HAP-1 (cell line): ENCODE measurements at regions not wholly inside any gene's neighbourhood (a gene's known extent, or its start where the extent isn't known, plus 50 kb on each side); places are given as distances from the start of the nearest gene placed in this dataset.

Experiments
- DNase-seq, 2 experiments: peaks; one replicate each; pipeline ENCODE4 v3.0.0-alpha.2; 2016 to 2020; ENCODE audit warnings: low spot score in 2 of 2
- H3K27me3 ChIP-seq: fragments of 250-450 bp; sonication (Bioruptor Pico); 2 replicates; pipeline ENCODE4 v1.5.1; 2020; ENCODE audit warnings: low read depth, mild to moderate bottlenecking, moderate library complexity
- H3K36me3 ChIP-seq: fragments of 250-450 bp; sonication (Bioruptor Pico); replicated peaks from 2 replicates; pipeline ENCODE4 v1.5.1; 2020; ENCODE audit warnings: mild to moderate bottlenecking
- H3K4me1 ChIP-seq: fragments of 250-450 bp; sonication (Bioruptor Pico); 2 replicates; pipeline ENCODE4 v1.5.1; 2020; ENCODE audit warnings: mild to moderate bottlenecking
- H3K4me3 ChIP-seq: fragments of 250-450 bp; sonication (Bioruptor Pico); 2 replicates; pipeline ENCODE4 v1.5.1; 2020; ENCODE audit warnings: mild to moderate bottlenecking, moderate library complexity
- H3K9me3 ChIP-seq: fragments of 250-450 bp; sonication (Bioruptor Pico); 2 replicates; pipeline ENCODE4 v1.5.1; 2020; ENCODE audit warnings: mild to moderate bottlenecking, moderate library complexity
- in situ Hi-C: fragments of 300-500 bp; cut with MboI; formaldehyde crosslinking; loops from 3 replicates; pipeline ENCODE4 v1.14.3; 2020; ENCODE audit warnings: low sequenced_read_pairs, inconsistent platforms, mixed read lengths

DNA sequence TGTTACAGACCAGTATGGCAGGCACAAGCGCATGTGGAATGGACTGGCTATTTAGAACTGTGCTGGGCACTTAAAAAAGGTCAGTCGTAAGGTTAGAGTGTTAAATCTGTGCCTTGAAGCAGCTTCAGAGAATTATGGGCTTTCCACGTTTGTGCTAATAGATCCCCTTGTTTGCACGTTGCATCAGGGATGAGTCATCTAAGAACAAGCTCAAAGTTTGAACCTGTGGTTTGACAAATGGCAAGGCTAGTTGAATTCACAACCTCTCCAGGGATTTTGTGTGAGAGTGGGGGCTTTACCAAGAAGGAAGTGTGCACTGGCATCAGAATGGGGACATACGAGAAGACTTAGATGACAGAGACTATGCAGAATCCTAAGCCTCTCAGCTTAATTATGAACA is 249.6 kb downstream of the IRX1 start:
- in situ Hi-C loops, result no loop called here
- no peak overlapping the region for H3K4me3 ChIP-seq
- H3K9me3 ChIP-seq, result no peaks in the 10 kb centered on the region
- no peaks in the 10 kb centered on the region for H3K27me3 ChIP-seq
- DNase-seq, result no peak
- no peaks in the 10 kb centered on the region for H3K36me3 ChIP-seq
- H3K4me1 ChIP-seq, result no peaks in the 10 kb centered on the region

DNA sequence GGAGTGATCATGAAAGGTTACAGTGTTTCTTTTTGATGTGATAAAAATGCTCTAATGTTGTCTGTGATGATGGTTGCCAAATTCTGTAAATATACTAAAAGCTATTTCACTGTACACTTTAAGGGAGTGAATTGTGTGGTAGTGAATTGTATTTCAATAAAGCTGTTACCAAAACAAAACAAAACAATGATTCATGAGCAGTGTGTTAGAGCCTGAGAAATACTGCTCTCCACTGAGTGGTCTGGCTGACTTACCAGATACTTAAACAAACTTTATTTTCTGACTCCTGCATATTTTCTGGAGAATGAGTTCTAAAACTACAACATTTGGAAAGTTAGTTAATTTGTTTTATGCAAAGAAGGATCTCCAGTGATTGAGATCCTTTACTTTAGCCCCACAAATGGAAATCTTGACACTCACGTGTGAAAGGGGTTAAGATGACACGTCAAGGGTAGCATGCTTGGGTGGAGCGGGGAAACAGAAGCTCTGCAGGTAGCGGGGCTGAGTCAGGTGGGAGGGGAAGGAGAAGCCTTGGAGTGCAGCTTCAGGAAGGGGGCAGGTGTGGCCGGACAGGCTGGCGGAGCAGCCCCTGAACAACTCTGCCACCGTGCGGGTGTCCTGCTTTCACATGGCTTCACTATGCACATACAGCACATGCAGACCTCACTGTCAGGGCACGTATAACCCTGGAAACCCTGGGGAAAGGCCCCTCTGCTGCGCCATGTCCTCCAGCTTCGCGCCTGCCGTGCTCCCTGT is 256.7 kb downstream of the IRX1 start:
- in situ Hi-C loops, result no loop called here
- no peaks in the 10 kb centered on the region for H3K4me1 ChIP-seq
- DNase-seq, result no peak
- no peaks in the 10 kb centered on the region for H3K9me3 ChIP-seq
- H3K36me3 ChIP-seq, result no peaks in the 10 kb centered on the region
- H3K27me3 ChIP-seq, result no peaks in the 10 kb centered on the region
- H3K4me3 ChIP-seq, result no peak overlapping the region

DNA sequence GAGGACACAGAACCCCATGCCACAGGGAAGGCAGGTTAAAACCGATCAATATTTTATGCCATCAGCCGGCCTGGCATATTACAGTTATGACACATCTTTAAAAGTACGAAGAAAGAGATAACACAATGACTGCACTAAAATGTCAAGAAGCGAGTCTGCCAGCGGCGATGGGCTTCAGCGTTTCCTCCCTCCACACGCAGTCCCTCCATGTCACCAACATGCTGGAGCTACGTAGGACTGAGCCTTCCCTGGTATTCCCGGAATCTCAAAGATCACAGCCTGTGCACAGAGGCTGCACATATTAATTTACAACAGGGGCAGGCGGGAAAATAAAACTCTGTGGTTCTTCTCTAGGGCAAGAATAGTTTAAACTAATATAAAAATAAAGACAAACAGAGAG is 257.7 kb downstream of the IRX1 start:
- in situ Hi-C loops, result no loop called here

DNA sequence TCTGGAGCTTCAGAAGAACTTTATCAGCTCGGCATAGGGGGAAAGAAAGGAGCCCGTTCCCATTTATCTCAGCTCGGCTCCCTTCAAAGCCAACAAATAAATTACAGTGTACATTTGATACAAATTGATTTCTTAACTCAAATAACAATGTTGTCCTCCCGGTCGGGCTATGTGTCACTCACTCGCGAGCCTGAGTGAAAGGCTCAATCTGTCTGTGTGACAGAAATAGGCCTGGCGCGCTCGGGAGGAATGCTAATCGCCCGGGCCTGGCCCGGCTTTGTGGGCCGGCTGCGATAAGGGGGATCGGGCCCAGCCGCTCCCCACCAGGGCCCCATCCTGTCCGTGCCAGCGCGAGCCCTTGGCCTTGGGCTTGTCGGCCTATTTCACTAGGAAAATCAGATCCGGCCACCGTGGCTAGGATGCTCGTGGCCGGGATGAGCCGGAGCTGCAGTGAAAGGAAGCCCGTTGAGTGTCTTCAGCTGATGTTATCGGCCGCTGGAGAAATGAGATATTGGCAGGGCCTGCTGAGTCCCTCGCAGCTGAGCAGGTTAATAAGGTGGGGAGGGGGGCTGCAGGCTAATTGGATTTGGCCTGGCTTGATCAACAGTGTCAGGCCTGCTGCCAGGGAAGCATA is 258.7 kb downstream of the IRX1 start:
- no peaks in the 10 kb centered on the region for H3K36me3 ChIP-seq
- H3K9me3 ChIP-seq, result no peaks in the 10 kb centered on the region
- no peak for DNase-seq
- H3K4me3 ChIP-seq, result no peak overlapping the region
- H3K4me1 ChIP-seq, result no peaks in the 10 kb centered on the region
- in situ Hi-C loops, result no loop called here
- no peaks in the 10 kb centered on the region for H3K27me3 ChIP-seq

More for the DNA sequence above, 257.7 kb downstream of the IRX1 start:
- Histone ChIP-seq H3K36me3 (no peaks in the 10 kb centered on the region), H3K4me3 (no peak overlapping the region), H3K9me3 (no peaks in the 10 kb centered on the region), H3K4me1 (no peaks in the 10 kb centered on the region), H3K27me3 (no peaks in the 10 kb centered on the region)
- DNase-seq, result no peak

DNA sequence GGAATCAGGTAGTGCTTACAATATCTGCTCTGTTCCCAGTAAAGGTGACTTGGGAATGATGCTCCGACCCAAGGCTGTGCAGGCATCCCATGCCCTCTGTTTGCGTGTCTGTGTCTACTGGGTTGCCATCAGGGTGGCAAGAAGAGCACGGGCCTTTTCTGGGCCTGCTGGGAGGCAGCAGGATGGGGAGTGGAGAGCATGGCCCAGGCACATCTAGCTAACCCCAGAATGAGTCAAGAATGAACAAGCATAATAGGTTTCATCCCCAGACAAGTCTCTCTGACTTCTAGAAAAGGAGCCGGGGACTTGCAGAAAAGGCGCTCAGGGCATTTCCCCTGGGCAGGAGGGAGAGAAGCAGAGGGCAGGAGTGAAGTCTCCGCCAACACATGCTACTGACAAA is 260.4 kb downstream of the IRX1 start:
- no peaks in the 10 kb centered on the region for H3K4me1 ChIP-seq
- DNase-seq, result no peak
- H3K36me3 ChIP-seq, result no peaks in the 10 kb centered on the region
- in situ Hi-C loops, result no loop called here
- H3K27me3 ChIP-seq, result no peaks in the 10 kb centered on the region
- H3K9me3 ChIP-seq, result no peaks in the 10 kb centered on the region
- H3K4me3 ChIP-seq, result no peak overlapping the region

DNA sequence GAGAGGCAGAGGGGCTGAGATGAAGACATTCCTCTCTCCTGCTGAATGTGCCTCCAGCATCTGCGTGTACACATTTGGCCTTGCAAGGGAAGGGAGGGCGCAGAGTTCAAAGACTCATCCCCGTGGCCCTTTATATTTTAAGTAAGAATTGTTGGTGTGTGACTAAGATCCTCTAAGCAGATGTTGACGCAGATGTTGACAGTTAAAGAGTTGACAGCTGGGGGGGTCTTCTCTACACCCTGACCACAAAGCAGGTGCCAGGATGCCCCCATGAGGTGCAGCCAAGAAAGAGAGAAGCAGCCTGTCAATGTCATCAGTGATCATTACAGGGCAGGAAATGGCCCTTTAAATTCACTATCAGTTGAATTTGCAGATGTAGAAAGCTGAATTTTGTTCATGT is 262.9 kb downstream of the IRX1 start:
- in situ Hi-C loops, result no loop called here
- no peaks in the 10 kb centered on the region for H3K9me3 ChIP-seq
- no peaks in the 10 kb centered on the region for H3K36me3 ChIP-seq
- DNase-seq, result no peak
- no peak overlapping the region for H3K4me3 ChIP-seq
- no peaks in the 10 kb centered on the region for H3K4me1 ChIP-seq
- no peaks in the 10 kb centered on the region for H3K27me3 ChIP-seq

DNA sequence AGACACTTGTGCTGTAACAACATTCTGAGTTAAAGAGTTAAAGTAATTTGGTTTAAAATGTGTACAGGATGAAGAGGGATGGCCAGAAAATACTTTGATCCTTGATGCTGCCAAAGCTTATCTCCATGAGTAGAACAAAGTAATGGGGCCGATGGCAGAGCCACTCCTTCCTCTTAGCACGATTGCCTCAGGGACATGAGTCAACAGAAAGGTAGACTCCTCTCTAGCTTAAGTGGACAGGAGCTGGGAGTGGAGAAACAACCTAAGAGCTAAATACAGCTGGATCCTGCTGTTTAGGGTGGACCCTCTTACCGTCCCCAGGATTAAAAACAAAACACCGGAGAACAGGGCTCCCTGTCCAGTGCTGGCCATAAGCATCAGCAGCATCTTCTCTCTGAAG is 267.3 kb downstream of the IRX1 start:
- no peaks in the 10 kb centered on the region for H3K9me3 ChIP-seq
- H3K4me1 ChIP-seq, result no peaks in the 10 kb centered on the region
- H3K36me3 ChIP-seq, result no peaks in the 10 kb centered on the region
- DNase-seq, result no peak
- H3K4me3 ChIP-seq, result no peak overlapping the region
- H3K27me3 ChIP-seq, result no peaks in the 10 kb centered on the region
- in situ Hi-C loops, result no loop called here

DNA sequence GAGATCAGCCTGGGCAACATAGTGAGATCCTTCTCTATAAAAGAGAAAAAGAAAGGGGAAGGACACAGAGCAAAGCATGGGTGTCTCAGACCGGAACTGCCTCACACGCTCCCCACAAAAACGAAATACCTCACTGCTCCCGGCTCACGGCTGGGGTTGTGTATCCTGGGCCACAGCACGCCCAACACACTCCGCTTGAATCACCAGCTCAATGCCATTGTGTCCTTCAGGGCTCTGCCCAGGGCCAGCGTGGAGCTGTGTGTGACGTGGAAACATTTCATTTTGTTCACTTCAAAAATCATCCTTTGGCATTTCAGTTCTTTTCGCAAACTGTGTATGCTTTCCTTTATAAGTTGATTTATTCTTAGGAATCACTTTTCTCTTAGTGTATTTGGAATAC is 279.5 kb downstream of the IRX1 start:
- in situ Hi-C loops, result no loop called here
- Histone ChIP-seq H3K9me3 (no peaks in the 10 kb centered on the region), H3K4me1 (no peaks in the 10 kb centered on the region), H3K4me3 (no peak overlapping the region), H3K36me3 (no peaks in the 10 kb centered on the region), H3K27me3 (no peaks in the 10 kb centered on the region)
- no peak for DNase-seq

DNA sequence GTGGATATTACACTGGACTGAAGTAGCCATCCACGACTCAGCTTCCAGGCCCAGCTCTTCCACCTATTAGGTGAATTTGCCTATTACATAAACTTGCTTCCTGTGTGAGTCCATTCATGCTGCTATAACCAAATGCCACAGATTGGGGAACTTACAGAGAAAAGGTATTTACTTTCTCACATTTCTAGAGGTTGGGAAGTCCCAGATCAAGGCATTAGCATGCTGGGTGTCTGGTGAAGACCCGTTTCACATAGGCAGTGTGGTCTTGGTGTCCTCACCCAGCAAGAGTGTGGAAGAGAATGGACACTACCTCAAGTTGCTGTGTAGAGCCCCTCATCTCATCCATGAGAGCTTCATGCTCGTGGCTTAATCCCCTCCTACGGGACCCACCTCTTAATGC is 282.6 kb downstream of the IRX1 start:
- in situ Hi-C loops, result no loop called here
- H3K27me3 ChIP-seq, result no peaks in the 10 kb centered on the region
- no peak for DNase-seq
- H3K4me3 ChIP-seq, result no peak overlapping the region
- H3K36me3 ChIP-seq, result no peaks in the 10 kb centered on the region
- no peaks in the 10 kb centered on the region for H3K4me1 ChIP-seq
- H3K9me3 ChIP-seq, result no peaks in the 10 kb centered on the region

DNA sequence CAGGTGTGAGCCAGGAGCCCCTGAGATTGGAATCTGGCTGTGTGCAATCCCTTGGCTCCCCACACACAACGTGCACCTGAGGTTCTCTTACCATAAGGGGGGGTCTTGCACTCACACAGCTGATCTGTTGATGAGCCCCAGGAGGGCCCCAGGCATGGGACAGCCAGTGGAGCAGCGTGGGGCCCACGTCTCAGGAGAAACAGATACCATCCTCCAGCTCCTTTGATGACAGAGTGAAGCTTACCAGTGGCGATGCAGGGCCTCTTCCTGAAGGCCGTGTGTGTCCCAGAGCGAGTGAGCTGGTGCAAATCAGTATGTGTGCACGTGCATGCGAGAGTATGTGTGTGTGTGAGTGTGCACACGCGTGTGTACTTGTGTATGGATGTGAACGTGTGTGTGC is 287.4 kb downstream of the IRX1 start:
- in situ Hi-C loops, result no loop called here
- Histone ChIP-seq H3K36me3 (no peaks in the 10 kb centered on the region), H3K9me3 (no peaks in the 10 kb centered on the region), H3K4me1 (no peaks in the 10 kb centered on the region), H3K4me3 (no peak overlapping the region), H3K27me3 (no peaks in the 10 kb centered on the region)
- no peak for DNase-seq

DNA sequence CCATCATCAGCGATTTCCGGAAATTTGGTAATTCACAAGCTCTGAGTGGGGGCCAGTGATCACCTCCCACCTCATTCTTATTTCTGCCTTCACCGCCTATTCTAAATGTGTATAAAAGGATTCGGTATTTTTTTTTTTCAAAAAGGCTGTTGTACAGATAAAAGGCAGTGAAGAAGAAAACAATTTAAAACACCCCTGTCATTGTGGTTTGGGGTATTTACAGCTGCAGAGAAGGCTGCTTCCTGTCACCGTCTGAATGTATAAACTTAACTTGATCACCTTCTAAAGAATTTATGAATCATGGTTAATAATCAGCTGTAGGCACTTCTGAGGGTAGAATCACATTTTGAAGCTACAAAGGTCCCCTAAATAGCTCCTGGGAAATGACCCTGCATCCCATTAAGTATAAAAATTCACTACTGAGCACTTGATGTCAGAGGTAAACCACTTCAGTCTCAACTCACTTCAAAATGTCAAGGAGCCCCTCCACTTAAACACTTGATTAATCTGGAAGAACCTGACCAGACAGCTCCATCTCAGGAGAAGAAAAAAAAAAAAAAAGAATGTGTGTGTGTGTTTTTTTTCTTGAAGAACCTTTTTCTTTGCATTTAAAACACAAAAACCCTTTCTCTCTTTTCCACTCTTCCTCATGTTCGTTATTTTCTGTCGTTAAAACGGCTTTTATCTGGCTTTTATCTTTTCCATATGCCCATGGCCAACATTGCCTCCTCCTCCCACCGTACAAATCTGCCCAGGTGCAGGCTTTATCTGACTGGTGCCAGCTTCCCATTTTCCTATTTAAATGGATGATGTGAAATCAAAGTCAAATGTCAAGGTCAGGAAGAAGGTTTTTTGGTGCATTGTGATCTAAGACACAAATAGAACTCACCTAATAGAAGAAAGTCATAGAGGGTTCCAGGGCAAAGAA is 291.2 kb downstream of the IRX1 start:
- Histone ChIP-seq H3K9me3 (no peaks in the 10 kb centered on the region), H3K4me1 (no peaks in the 10 kb centered on the region), H3K36me3 (no peaks in the 10 kb centered on the region), H3K27me3 (no peaks in the 10 kb centered on the region), H3K4me3 (no peak overlapping the region)
- DNase-seq, result no peak
- in situ Hi-C loops, result no loop called here

DNA sequence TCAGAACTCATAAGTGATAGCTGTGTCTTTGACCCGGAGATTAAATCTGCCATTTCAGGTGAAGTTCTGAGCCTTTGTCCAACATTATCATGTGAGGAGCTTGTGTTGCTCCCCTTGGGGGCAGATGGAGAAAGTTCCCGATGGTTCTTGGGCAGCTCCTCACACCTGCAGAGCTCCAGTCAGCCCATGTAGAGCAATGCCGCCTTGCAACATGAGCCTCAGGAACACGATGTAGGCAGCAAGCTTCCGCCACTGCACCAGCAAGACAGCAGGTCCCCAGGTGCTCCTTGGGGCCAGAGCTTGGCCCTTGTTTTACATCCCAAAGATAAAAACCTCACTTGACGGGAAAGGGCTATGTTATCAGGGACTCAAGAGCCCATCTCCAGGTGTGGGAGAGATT is 292.7 kb downstream of the IRX1 start:
- no peak for DNase-seq
- Histone ChIP-seq H3K9me3 (no peaks in the 10 kb centered on the region), H3K36me3 (no peaks in the 10 kb centered on the region), H3K4me3 (no peak overlapping the region), H3K27me3 (no peaks in the 10 kb centered on the region), H3K4me1 (no peaks in the 10 kb centered on the region)
- in situ Hi-C loops, result no loop called here

DNA sequence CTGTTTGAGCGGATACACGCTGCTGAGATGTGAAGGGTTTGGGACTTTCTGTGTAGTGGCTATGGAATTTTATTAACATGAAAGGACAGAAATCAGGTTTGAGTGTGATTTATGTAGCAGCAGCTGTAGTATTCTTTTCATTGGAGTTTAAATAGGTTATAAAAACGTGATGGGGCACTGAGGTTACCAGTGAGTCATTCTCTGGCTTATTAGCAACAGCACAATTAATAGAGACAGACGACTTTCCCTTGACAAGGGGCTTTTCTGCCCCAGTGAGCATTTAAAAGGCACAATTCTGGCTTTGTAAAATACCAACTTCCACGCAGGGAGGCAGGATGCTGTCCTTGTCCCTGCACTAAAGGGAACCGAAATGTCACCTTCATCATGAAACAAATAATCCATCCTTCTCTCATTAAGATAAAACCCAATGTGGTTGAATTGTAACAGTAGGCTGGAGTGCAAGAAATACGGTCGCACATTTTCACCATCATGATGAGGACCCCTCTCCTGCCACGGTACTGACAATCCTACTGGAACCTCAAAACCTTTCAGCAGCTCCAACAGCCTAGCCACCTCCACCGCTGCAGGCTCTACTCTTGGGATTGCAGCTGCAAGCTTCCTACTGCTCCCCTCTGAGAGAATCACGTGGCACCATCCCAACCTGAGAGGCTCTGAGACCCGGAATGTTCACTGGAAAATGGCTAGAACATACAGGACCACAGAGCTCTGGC is 293.9 kb downstream of the IRX1 start:
- Histone ChIP-seq H3K4me3 (no peak overlapping the region), H3K27me3 (no peaks in the 10 kb centered on the region), H3K36me3 (no peaks in the 10 kb centered on the region), H3K9me3 (no peaks in the 10 kb centered on the region), H3K4me1 (no peaks in the 10 kb centered on the region)
- in situ Hi-C loops, result no loop called here
- no peak for DNase-seq
